ENCODE measurements at regions not wholly inside any gene's neighbourhood (a gene's known extent, or its start where the extent isn't known, plus 50 kb on each side); places are given as distances from the start of the nearest gene placed in this dataset.

DNA sequence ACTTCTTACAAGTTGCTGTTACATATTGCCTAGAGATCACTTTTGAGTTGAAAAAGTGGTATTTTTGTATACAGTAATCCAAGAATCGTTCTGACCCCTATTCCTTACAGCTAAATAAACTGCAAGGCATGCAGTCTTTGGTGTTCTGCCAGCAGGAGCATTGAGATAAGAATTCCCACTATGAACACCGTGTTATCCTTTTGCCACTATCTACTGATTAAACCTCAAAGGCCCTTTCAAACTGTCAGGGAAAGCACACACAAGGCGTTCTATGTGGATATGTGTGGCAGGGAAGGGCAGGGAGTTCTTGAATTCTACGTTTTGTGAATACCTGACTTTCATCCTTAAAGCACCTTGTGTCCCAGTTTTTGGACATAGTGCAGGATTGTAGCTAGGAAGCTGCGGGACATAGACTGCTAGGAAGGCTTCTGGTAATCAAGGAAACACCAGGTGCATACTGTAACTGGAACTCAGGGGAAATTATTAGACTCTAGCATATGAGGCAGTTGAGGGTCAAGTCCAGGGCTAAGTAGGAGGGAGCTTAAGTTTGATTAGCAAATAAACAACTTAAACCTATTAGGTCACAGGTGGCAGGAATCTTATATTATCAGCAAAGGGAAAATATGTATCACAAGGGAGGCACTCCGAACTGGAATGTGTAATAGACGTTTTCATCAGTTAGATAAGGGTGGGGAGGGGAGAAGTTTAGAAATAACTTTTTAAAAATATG lies 506.6 kb downstream of the RNF144B start:
- H4K20me1 ChIP-seq (ENCODE audit: insufficient read depth) = no peaks in the 10 kb centered on the region
- H3K9ac ChIP-seq = no peak overlapping the region
- no peaks in the 10 kb centered on the region for H3K36me3 ChIP-seq (ENCODE audit: insufficient read depth)
- no peaks in the 10 kb centered on the region for H3K4me1 ChIP-seq (ENCODE audit: low read depth, poor library complexity, severe bottlenecking)
- TF ChIP-seq, protein P1, sequence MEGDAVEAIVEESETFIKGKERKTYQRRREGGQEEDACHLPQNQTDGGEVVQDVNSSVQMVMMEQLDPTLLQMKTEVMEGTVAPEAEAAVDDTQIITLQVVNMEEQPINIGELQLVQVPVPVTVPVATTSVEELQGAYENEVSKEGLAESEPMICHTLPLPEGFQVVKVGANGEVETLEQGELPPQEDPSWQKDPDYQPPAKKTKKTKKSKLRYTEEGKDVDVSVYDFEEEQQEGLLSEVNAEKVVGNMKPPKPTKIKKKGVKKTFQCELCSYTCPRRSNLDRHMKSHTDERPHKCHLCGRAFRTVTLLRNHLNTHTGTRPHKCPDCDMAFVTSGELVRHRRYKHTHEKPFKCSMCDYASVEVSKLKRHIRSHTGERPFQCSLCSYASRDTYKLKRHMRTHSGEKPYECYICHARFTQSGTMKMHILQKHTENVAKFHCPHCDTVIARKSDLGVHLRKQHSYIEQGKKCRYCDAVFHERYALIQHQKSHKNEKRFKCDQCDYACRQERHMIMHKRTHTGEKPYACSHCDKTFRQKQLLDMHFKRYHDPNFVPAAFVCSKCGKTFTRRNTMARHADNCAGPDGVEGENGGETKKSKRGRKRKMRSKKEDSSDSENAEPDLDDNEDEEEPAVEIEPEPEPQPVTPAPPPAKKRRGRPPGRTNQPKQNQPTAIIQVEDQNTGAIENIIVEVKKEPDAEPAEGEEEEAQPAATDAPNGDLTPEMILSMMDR (conservative IDR thresholded peaks at IDR 0.05; ENCODE audit: low read depth, low read length) = no peak
- H3K27me3 ChIP-seq (ENCODE audit: insufficient read depth, low read depth) = no peaks in the 10 kb centered on the region
- H3K27ac ChIP-seq = no peak overlapping the region
- no peaks in the 10 kb centered on the region for H3K79me2 ChIP-seq (ENCODE audit: insufficient read depth, low read depth)
- H3K4me3 ChIP-seq (IDR thresholded peaks at IDR 0.05; ENCODE audit: insufficient read depth, low read depth, low read length) = no peak overlapping the region
- H3K4me2 ChIP-seq = no peak overlapping the region
- H2AFZ ChIP-seq (ENCODE audit: low read depth) = no peak overlapping the region

DNA sequence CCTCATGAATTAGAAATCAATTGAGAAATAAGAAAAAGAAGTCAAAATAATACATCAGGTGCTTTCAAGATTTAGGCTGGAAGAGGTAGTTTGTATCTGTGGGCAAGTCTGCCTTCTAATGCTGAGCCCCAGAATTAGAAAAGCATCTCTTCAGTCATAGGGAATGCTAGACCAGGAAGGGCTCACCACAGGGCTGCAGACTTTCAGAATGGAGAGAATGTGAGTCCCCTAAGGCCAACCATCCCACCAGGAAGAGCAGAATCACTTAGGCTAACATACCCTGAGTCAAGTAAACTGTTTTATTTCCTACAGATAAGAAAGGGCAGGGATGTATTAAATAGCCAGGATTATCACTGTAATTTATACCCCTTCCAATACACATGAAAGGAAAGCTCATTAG lies 510.2 kb downstream of the RNF144B start:
- H3K4me1 ChIP-seq (ENCODE audit: low read depth, poor library complexity, severe bottlenecking) = no peaks in the 10 kb centered on the region
- no peak overlapping the region for H3K9ac ChIP-seq
- H3K36me3 ChIP-seq (ENCODE audit: insufficient read depth) = no peaks in the 10 kb centered on the region
- no peaks in the 10 kb centered on the region for H4K20me1 ChIP-seq (ENCODE audit: insufficient read depth)
- H3K27me3 ChIP-seq (ENCODE audit: insufficient read depth, low read depth) = no peaks in the 10 kb centered on the region
- H3K79me2 ChIP-seq (ENCODE audit: insufficient read depth, low read depth) = no peaks in the 10 kb centered on the region
- H3K27ac ChIP-seq = no peak overlapping the region
- H3K4me2 ChIP-seq = no peak overlapping the region
- H2AFZ ChIP-seq (ENCODE audit: low read depth) = no peak overlapping the region
- no peak overlapping the region for H3K4me3 ChIP-seq (IDR thresholded peaks at IDR 0.05; ENCODE audit: insufficient read depth, low read depth, low read length)
- TF ChIP-seq, protein P1 (conservative IDR thresholded peaks at IDR 0.05; ENCODE audit: low read depth, low read length) = no peak

DNA sequence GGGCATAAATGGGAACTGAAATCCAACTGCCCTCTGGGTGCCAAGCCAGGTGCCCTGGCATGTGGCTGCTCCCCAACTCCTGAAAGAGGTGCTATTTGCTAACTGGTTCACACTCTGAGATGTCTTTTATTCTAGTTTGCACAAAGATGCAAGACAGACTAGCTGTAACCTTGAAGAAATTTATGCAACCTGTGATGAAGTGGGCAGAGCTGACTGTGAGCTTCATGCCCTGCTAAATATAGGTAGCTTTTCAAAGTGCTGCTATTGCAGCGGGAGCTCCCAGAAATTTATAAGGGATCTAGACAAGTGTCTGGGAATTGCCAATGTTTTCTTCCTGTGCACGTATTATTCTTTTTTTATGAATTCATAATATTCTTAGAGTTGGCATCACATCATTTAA lies 517.5 kb downstream of the RNF144B start:
- no peaks in the 10 kb centered on the region for H3K4me1 ChIP-seq (ENCODE audit: low read depth, poor library complexity, severe bottlenecking)
- TF ChIP-seq, protein P1 (conservative IDR thresholded peaks at IDR 0.05; ENCODE audit: low read depth, low read length) = no peak
- H3K79me2 ChIP-seq (ENCODE audit: insufficient read depth, low read depth) = no peaks in the 10 kb centered on the region
- H3K27me3 ChIP-seq (ENCODE audit: insufficient read depth, low read depth) = no peaks in the 10 kb centered on the region
- H3K36me3 ChIP-seq (ENCODE audit: insufficient read depth) = no peaks in the 10 kb centered on the region
- H3K4me3 ChIP-seq (IDR thresholded peaks at IDR 0.05; ENCODE audit: insufficient read depth, low read depth, low read length) = no peak overlapping the region
- no peak overlapping the region for H3K27ac ChIP-seq
- H3K4me2 ChIP-seq = no peak overlapping the region
- H4K20me1 ChIP-seq (ENCODE audit: insufficient read depth) = no peaks in the 10 kb centered on the region
- no peak overlapping the region for H2AFZ ChIP-seq (ENCODE audit: low read depth)
- H3K9ac ChIP-seq = no peak overlapping the region

DNA sequence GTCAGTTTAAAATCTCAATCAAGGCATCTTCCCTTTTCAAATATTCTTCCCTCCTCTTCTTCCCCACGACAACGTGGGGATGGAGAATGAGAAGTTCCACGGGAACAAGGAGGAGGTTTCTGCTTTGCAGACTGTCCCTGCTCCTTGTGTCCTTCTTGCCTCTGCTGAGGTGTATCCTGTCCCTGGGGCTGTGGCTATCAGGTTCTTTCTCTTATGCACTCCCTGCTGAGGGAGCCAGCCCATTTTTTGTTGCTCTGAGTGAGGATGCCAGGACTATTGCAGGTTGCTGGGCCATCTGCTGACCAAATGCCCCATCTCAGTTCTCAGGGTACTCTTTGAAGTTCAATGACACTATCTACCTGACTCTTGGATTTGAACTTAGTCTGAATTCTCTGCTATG lies 533.6 kb downstream of the RNF144B start:
- Histone ChIP-seq H3K4me1 (ENCODE audit: low read depth, poor library complexity, severe bottlenecking) (no peaks in the 10 kb centered on the region), H3K27ac (no peak overlapping the region), H3K27me3 (ENCODE audit: insufficient read depth, low read depth) (no peaks in the 10 kb centered on the region), H3K4me3 (IDR thresholded peaks at IDR 0.05; ENCODE audit: insufficient read depth, low read depth, low read length) (no peak overlapping the region), H3K9ac (no peak overlapping the region), H4K20me1 (ENCODE audit: insufficient read depth) (no peaks in the 10 kb centered on the region), H3K79me2 (ENCODE audit: insufficient read depth, low read depth) (no peaks in the 10 kb centered on the region), H3K4me2 (no peak overlapping the region), H2AFZ (ENCODE audit: low read depth) (no peak overlapping the region), H3K36me3 (ENCODE audit: insufficient read depth) (no peaks in the 10 kb centered on the region)
- TF ChIP-seq, protein P1 (conservative IDR thresholded peaks at IDR 0.05; ENCODE audit: low read depth, low read length) = no peak
